ENCODE measurements at regions not wholly inside any gene's neighbourhood (a gene's known extent, or its start where the extent isn't known, plus 50 kb on each side); places are given as distances from the start of the nearest gene placed in this dataset.

- Mint-ChIP-seq H3K36me3 (ENCODE audit: low read depth) (peaks cover 10% of the 10 kb centered on the region), H3K9me3 (no peaks in the 10 kb centered on the region), H3K27ac (ENCODE audit: unreplicated experiment) (no peak overlapping the region), H3K27me3 (ENCODE audit: low read depth) (no peaks in the 10 kb centered on the region), H3K4me3 (no peak overlapping the region), H3K4me1 (peaks cover 39% of the 10 kb centered on the region)
- DNase-seq (ENCODE audit: low read depth, low spot score): no peak
- no peak for TF ChIP-seq CTCF (conservative IDR thresholded peaks at IDR 0.05)
Observed at GRCh38 chr12:124458992-124459851, 108.2 kb downstream of the NCOR2 start.

GRCh38 chr12:124458220-124458991 is 109.0 kb downstream of the NCOR2 start:
- no peak overlapping the region for H3K4me3 Mint-ChIP-seq
- TF ChIP-seq CTCF (conservative IDR thresholded peaks at IDR 0.05): no peak
- no peak overlapping the region for H3K27ac Mint-ChIP-seq (ENCODE audit: unreplicated experiment)
- H3K27me3 Mint-ChIP-seq (ENCODE audit: low read depth): no peaks in the 10 kb centered on the region
- DNase-seq (ENCODE audit: low read depth, low spot score): no peak
- peaks cover 6% of the 10 kb centered on the region for H3K36me3 Mint-ChIP-seq (ENCODE audit: low read depth)
- H3K4me1 Mint-ChIP-seq: peaks cover 35% of the 10 kb centered on the region
- no peaks in the 10 kb centered on the region for H3K9me3 Mint-ChIP-seq

- Mint-ChIP-seq H3K9me3 (no peaks in the 10 kb centered on the region), H3K27ac (ENCODE audit: unreplicated experiment) (peak overlapping the region; percentile 43), H3K36me3 (ENCODE audit: low read depth) (peaks cover 6% of the 10 kb centered on the region), H3K27me3 (ENCODE audit: low read depth) (no peaks in the 10 kb centered on the region), H3K4me1 (peaks cover 28% of the 10 kb centered on the region), H3K4me3 (no peak overlapping the region)
- no peak for TF ChIP-seq CTCF (conservative IDR thresholded peaks at IDR 0.05)
- DNase-seq (ENCODE audit: low read depth, low spot score): peak; percentile 46
Observed at GRCh38 chr12:124457287-124458219, 109.9 kb downstream of the NCOR2 start.

- Mint-ChIP-seq H3K27ac (ENCODE audit: unreplicated experiment) (no peak overlapping the region), H3K9me3 (no peaks in the 10 kb centered on the region), H3K27me3 (ENCODE audit: low read depth) (no peaks in the 10 kb centered on the region), H3K4me1 (peaks cover 24% of the 10 kb centered on the region), H3K4me3 (no peak overlapping the region), H3K36me3 (ENCODE audit: low read depth) (peaks cover 6% of the 10 kb centered on the region)
- no peak for TF ChIP-seq CTCF (conservative IDR thresholded peaks at IDR 0.05)
- no peak for DNase-seq (ENCODE audit: low read depth, low spot score)
Observed at GRCh38 chr12:124456652-124457152, 110.7 kb downstream of the NCOR2 start.

GRCh38 chr12:124456133-124456651 is 111.2 kb downstream of the NCOR2 start:
- no peak for TF ChIP-seq CTCF (conservative IDR thresholded peaks at IDR 0.05)
- Mint-ChIP-seq H3K36me3 (ENCODE audit: low read depth) (peaks cover 6% of the 10 kb centered on the region), H3K9me3 (no peaks in the 10 kb centered on the region), H3K27ac (ENCODE audit: unreplicated experiment) (no peak overlapping the region), H3K4me3 (no peak overlapping the region), H3K27me3 (ENCODE audit: low read depth) (no peaks in the 10 kb centered on the region), H3K4me1 (peaks cover 20% of the 10 kb centered on the region)
- DNase-seq (ENCODE audit: low read depth, low spot score): no peak

Data from neural crest cell (in vitro differentiated cells).